ENCODE measurements at regions not wholly inside any gene's neighbourhood (a gene's known extent, or its start where the extent isn't known, plus 50 kb on each side); places are given as distances from the start of the nearest gene placed in this dataset.

DNA sequence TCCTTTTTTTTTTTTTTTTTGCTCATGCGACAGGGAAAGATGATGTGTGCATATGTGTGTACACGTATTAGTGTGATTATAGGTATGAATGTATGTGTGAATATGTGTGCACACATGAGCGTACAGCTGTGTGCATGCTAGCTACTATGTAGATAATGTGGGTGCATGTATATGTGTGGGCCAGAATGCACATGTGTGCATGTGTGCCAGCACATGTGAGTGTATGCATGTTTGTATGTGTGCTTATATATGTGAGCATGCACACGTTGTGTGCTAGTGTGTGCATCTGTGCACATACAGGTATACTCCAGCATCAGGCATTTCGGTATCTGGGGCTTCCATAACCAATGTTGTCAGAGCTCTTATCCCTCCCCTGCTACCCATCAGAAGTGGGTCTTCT is 541.1 kb downstream of the AACS start:
- ChIA-PET CTCF (no interaction called here), POLR2A (no interaction called here)

More for the DNA sequence above, 541.1 kb downstream of the AACS start:
- BruUV-seq (replicated peaks): no TSS peak
- TF ChIP-seq FOS (IDR thresholded peaks at IDR 0.05; ENCODE audit: borderline replicate concordance, insufficient read depth, low read length) (no peak), EZH2 (IDR thresholded peaks at IDR 0.05; ENCODE audit: borderline replicate concordance, low read depth, low read length, severe bottlenecking) (no peak), POLR2AphosphoS5 (IDR thresholded peaks at IDR 0.05; ENCODE audit: insufficient read depth, low read depth, low read length) (no peak), CTCF (IDR thresholded peaks at IDR 0.05; ENCODE audit: extremely low read depth in 1 of 2, insufficient read depth in 1 of 2, low read depth in 1 of 2, low read length in 2 of 2) (no peak), GATA2 (IDR thresholded peaks at IDR 0.05; ENCODE audit: insufficient read depth, insufficient read length, low read depth, low read length) (no peak), JUN (IDR thresholded peaks at IDR 0.05; ENCODE audit: borderline replicate concordance, insufficient read depth, insufficient read length, low read depth) (no peak), MYC (IDR thresholded peaks at IDR 0.05; ENCODE audit: low read depth, low read length) (no peak)
- TF ChIP-seq, protein P1, sequence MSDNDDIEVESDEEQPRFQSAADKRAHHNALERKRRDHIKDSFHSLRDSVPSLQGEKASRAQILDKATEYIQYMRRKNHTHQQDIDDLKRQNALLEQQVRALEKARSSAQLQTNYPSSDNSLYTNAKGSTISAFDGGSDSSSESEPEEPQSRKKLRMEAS (IDR thresholded peaks at IDR 0.05; ENCODE audit: insufficient read depth, insufficient read length): no peak
- intact Hi-C loops (cut with micrococcal nuclease): no loop called here
- DNase-seq (ENCODE audit: low read depth, low spot score): no peak
- Histone ChIP-seq H3K79me2 (ENCODE audit: control insufficient read depth, insufficient read depth, low read length) (no peaks in the 10 kb centered on the region), H3K4me1 (ENCODE audit: control insufficient read depth, extremely low read depth, insufficient read depth, low read length) (no peaks in the 10 kb centered on the region), H3K4me3 (replicated peaks in 1 of 3; ENCODE audit: insufficient read depth in 1 of 3, low read depth in 1 of 3, low read length in 3 of 3) (no peak overlapping the region), H3K9me3 (replicated peaks; ENCODE audit: control insufficient read depth, insufficient read depth, low read length) (peaks cover 2% of the 10 kb centered on the region), H4K20me1 (replicated peaks; ENCODE audit: control insufficient read depth, extremely low read depth, insufficient read depth, low read length) (no peaks in the 10 kb centered on the region), H3K27ac (ENCODE audit: insufficient read depth, low read depth, low read length) (no peak overlapping the region), H3K27me3 (ENCODE audit: control insufficient read depth in 2 of 2, insufficient read depth in 2 of 2, low read length in 2 of 2) (no peaks in the 10 kb centered on the region), H3K4me2 (ENCODE audit: insufficient read depth, low read length) (no peak overlapping the region), H2AFZ (ENCODE audit: low read depth, low read length) (no peak overlapping the region), H3K9me1 (replicated peaks; ENCODE audit: control insufficient read depth, extremely low read depth, insufficient read depth, low read length) (no peaks in the 10 kb centered on the region), H3K36me3 (ENCODE audit: control insufficient read depth in 2 of 2, extremely low read depth in 1 of 2, insufficient read depth in 2 of 2, low read length in 2 of 2) (no peaks in the 10 kb centered on the region), H3K9ac (replicated peaks; ENCODE audit: extremely low read depth, insufficient read depth, low read length) (no peak overlapping the region)
- no peak for FAIRE-seq
- dilution Hi-C loops (cut with MboI; ENCODE audit: extremely low pct_ligation_motif_present, low sequenced_read_pairs): no loop called here

All from endothelial cell of umbilical vein (primary cell).